ENCODE measurements at regions not wholly inside any gene's neighbourhood (a gene's known extent, or its start where the extent isn't known, plus 50 kb on each side); places are given as distances from the start of the nearest gene placed in this dataset.

GRCh38 chr6:125431971-125432370, 130.2 kb upstream of the HDDC2 start:
- TF ChIP-seq EZH2phosphoT487 (conservative IDR thresholded peaks at IDR 0.05; ENCODE audit: low read length) (no peak), CTCF (IDR thresholded peaks at IDR 0.05; ENCODE audit: insufficient read depth, low read length, poor library complexity, severe bottlenecking) (no peak)

Measured in SU-DHL-6 (cell line).